DMS153 (cell line): ENCODE measurements at regions not wholly inside any gene's neighbourhood (a gene's known extent, or its start where the extent isn't known, plus 50 kb on each side); places are given as distances from the start of the nearest gene placed in this dataset.
"Not testable (repeated sequence)": the region's sequence is repeated elsewhere in the genome, so short reads cannot be mapped to it uniquely, and the experiment has no call there.

Source experiments
- DNase-seq: peaks from one replicate; lab custom pipeline; 2025; lab: John Stamatoyannopoulos, UW

DNA sequence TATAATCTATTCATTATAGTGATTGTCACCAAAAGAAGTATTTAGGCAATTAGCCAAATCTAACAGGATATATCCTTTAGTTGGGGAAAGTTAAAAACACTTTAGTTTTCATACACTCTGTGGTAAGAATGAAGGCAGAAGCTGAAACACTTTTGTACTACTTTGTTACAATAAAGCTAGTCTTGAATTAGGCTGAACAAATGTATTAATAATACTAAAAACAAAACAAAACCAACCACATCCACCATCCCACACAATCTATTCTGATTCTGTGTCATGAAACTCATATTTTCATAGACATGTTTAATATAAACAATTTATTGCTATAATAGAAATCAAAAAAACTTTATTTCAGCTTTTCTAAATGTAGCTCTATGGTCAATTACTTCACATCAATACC lies 508.8 kb downstream of the ZEB2 start:
- no peak for DNase-seq

DNA sequence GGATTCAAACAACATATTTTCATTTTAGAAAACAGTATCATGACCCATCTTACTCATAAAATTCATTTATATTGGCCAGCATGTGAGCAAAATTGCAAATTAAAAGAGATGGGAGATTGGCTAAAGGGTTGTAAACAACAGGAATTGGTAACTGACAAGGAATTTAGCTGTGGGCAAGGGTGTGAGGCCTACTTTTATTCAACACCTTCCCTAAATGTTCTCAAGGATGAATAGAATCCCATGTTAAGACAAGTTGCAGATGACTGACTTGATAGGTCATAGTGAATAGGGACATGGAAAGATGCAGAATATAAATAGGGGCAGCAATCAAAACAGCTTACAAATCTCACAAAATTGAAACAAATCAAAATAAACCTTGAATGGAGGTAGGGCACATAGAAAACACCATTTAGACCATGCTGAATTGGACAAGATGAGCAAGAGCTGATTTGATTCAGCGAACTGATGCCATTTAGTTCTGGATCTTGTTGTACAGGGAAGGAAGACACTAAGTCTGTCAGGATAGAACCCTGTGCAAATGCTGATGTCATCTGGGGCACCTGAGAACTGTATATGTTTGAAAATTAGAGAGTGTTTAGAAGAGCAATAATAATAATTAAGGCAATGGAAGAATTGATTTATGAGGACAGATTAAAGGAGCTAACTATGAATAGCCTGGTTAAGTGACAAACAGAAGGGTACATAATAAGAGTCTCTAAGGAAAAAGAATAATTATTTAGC lies 509.7 kb downstream of the ZEB2 start:
- no peak for DNase-seq

DNA sequence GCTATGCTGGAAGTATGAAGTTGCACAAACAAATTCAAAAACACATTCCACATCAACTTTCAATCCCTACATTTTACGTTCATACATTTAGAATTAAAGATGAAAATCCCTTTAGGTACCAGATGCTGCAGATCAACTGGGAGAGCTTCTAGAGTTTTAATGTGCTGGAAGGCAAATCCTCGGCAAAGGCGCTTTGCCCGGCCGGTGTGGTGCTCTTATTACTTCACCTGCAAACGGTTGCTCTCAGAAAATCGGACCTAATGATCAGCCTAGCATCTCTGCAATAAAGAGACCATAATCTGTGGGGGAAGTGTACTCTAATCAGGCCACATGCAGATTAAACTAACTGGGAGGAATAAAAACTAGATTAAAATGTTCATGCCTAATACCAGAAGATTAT lies 513.8 kb downstream of the ZEB2 start:
- DNase-seq: no peak

DNA sequence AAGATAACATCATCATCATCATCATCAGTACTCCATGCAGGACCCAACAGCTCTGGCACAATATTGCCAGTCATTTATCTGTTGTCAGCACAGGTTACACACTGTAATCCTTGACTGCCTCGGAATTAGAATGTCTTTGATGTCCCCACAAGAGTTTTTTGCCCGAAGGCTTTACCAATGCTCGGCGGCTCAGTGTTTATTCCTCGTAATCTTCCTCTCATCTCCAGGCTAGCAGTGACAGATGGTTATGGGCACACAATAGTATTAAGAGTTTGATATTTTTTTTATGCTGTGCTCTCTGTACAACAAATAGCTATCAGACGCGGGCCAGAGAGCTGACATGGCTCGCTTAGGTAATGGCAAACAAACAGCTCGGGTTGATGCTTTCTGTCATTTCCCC lies 515.2 kb downstream of the ZEB2 start:
- peak; percentile 8 for DNase-seq

DNA sequence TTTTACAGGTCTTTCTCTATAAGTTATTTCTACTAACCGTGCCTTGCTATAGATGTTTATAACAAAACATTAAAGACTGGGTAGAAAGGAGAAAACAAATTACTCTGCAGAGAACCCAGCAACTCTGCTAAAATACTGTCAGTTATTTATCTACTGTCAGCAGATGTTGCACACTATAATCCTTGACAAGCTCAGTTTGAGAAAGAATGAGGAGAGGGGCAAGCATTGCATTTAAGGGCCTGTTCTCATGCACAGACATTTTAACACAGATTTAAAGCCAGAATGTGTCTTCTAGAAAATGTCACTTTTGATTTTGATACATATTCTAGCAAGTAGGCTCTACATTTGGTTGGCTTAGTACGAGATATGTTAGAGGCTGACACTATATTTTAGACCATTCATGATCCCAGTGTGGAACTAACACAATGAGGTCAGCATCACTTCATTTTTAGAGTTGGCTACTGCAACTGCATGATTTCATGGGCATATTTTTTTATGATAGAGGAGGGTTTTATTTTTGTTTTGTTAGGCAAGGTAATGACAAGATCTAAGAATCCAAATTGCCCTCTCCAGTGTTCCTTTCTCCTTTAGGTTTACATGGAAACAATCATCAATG lies 516.4 kb downstream of the ZEB2 start:
- no peak for DNase-seq

DNA sequence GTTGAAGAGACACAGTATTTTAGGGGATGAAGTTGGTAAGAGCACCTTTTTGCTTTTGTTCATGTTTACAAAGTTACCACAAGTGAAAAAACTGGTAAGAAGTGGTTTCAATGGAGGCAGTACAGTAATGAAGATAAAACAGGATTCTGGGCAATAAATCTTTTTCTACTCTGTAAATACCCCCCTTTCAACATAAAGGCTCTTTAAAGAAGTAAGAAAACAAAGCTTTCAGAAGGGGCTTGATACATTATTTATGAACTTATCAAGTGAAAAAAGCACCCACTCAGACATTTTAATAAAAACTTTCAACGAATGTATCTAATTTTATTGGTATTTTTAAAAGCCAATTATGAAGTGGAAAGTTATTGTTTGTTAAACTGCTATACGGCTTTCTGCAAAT lies 522.9 kb downstream of the ZEB2 start:
- no peak for DNase-seq

DNA sequence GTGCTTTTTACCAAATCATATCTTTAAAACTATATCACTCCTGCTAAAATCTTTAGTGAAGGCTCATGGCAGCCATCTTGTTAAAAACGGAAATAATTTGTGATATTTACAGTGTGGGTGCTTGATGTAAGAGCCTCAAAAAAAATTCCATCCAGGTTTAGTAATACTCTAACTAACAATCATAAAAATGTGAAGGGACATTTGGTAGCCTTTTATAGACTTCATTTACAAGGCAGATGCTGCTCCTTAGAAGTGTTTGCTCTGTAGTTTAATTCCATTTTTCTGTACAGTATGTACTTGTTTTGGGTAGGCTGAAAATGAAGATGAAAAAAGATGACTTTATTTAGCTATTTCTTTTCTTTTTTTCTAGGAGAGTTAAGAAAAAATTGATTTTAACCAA lies 525.0 kb downstream of the ZEB2 start:
- no peak for DNase-seq

DNA sequence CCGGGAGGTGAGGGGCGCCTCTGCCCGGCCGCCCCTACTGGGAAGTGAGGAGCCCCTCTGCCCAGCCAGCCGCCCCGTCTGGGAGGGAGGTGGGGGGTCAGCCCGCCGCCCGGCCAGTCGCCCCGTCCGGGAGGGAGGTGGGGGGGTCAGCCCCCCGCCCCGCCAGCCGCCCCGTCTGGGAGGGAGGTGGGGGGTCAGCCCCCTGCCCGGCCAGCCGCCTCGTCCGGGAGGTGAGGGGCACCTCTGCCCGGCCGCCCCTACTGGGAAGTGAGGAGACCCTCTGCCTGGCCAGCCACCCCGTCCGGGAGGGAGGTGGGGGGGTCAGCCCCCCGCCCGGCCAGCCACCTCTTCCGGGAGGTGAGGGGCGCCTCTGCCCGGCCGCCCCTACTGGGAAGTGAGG lies 528.3 kb downstream of the ZEB2 start:
- DNase-seq: not testable (repeated sequence)

DNA sequence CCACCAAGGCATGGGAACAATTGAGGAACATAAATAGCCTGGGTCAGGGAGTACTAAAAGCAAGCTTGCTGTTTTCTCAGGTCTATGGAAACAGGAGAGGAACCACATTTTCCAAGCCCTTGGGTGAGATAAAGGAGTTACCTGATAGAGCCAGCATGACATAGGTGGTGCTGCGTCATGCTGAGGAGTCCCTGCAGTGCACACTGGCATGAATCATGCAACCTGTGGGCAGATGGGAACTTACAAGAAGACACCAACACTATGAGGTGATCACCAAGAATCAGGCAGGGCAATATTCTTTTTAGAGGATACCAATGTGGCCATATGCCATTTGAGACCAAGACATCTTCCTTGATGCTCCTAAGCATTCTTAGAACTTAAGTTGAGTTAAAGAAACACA lies 531.8 kb downstream of the ZEB2 start:
- no peak for DNase-seq

DNA sequence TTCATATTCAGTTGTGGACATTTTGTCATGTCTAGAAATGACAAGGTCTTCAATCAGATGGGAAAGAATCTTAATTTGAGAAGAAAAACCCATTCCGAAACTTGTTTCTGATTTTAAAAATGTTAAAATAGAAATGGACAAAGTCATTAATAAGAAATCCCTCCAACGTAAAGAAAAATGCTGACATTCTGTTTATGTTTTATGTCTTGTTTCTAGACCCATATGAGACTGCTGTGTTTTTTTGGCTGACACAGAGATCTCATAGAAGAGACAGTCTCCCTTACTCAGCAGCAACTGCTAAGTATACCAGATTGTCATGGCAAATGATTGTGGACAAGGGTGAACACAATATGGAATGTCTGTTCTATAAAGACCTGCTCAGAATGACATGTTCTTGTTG lies 538.5 kb downstream of the ZEB2 start:
- no peak for DNase-seq

DNA sequence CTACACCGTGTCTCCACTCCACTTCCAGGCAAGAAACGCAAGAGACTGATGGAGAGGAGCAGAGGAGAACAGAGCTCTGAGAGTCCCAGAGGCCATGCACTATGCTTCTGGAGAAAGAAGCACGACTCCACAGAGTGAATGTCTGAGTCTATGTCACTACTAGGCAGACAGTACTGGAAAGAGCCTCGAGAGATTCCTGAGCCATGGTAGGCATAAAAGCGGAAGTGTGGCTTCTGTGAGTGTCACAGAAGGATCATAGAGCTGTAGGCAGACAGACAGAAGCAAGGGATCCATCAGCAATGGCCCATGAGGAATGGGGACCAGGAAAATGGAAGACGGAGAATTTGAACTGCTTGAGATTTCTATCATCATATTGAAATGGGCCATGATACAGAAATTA lies 542.6 kb downstream of the ZEB2 start:
- DNase-seq: no peak

DNA sequence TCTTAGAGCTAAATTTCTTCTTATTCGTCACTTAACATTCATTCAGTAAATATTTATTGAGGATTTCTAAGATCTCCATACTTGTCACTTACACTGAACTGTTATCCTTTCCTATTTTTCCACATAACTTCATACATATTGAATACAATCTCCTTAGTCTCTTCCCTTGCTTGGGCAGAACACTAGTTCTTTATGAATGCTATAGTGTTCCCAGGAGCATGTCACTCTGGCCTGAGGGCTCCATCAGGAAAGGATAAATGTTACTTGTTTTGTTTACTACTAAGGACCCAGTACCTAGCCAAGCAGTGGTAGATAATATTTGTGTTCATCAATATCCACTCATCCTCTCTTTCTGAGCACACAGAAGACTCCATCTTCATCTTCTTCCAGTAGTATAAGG lies 544.7 kb downstream of the ZEB2 start:
- no peak for DNase-seq

DNA sequence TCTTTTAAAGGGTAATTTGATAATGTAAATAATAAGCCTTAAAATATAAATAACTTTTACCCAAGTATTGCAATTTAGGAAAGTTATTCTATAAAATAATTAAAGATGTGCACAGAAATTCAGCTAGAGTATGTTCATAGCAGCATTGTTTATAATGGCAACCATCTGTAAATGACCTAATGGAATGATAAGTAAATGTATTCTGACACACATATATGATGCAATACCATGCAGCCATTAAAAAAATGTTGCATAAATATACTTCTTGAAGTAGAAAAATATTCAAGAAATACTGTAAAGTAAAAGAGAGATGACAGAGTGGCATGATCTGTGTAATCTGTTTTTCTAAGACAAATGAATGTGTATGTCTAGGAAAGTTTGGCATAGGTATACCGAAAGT lies 545.7 kb downstream of the ZEB2 start:
- DNase-seq: no peak

DNA sequence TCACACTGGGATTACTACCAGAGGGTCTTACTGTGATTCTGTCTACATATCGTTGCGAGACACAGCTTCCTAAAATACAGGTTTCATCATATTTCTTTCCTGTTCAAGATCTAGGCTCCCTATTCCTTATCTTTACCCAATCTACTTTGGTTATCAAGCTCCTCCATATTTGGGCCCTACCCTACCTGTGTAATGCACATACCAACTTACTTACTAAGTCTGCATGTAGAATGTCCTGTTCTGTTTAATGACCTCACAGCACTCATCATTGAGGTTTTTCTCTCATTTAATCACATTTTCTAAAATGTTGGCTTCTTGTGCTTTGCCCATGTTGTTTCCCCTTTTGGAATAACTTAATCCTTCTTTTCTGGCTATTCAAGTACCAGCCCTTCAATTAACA lies 551.1 kb downstream of the ZEB2 start:
- no peak for DNase-seq

DNA sequence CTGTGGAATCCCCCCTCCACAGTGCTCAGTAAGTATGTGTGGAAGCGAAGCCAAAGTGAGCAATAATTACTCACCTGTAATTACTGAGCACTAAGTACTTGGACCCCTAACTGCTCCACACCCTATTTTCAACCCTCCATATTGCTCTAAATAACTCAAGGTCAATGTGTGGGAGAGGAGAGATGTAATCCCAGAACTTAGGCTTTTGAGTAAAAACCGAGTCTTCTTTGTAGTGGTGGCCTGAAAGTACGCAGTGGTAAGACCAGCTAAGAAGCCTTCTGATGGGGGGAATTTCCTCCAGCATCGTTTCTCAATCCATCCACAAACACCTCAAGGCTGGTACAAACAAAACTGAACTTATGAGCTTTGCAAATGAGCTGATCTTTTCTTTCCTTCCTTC lies 551.6 kb downstream of the ZEB2 start:
- no peak for DNase-seq

DNA sequence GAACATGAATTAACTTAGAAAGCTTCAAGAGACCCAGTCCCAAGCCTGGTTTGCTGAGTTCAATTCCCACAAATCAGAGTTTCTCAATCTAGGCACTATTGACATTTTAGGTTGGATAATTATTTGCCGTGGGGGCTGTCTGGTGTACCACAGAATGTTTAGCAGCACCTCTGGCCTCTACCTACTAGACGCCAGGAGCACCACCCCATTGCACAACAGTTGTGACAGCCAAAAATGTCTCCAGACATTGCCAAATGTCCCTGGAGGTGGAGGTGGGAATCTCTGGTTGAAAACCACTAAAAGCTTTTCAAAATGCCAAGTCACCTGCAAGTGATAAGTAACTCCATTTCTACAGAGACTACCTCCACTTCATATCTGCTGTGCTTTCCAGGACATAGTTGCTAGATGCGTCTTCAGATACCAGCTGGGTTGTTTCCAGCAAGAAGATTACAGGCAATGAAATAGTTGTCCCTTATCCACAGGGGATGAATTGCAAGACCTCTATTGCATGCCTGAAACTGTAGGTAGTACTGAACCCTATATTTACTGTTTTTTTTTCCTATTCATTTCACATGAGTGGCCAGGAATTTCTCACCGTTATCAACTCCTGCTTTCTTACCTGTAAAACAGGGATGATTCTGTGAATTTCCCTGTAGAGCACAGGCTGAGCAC lies 554.3 kb downstream of the ZEB2 start:
- no peak for DNase-seq

DNA sequence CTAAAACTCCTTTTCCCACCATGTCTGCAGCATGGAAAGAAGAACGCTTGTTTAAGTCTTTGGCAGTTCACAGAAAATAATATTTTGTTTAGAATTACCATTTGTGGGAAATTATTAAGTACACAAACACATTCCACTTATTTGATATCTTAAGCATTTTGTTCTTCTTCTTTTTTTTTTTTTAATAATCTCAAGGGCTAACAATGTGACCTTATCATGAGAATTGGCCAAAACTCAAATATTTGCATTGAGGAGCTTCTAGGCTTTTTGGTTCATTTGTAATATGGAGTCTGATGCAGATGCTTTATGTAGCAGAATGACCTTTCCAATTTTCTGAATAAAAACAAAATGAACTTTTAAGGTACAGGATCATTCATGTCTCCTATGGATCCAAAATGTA lies 555.0 kb downstream of the ZEB2 start:
- no peak for DNase-seq

DNA sequence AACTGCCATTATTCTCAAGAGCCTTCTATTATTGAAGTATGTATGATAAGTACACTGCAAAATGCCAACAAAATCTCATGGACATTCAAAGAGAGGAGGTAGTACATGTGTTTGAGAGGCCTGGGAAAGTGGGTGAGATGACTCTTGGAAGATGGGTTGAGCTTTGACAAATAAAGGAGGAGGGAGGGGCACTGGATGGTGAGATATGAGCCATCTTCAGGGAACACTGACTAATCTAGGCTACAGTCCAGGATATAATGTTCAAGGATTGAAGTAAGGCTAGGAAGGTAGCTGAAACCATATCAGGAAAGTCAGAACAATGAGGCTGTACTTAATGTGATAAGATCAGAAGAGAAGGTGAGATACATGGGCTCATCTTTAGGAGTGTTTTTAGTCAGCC lies 559.7 kb downstream of the ZEB2 start:
- no peak for DNase-seq

DNA sequence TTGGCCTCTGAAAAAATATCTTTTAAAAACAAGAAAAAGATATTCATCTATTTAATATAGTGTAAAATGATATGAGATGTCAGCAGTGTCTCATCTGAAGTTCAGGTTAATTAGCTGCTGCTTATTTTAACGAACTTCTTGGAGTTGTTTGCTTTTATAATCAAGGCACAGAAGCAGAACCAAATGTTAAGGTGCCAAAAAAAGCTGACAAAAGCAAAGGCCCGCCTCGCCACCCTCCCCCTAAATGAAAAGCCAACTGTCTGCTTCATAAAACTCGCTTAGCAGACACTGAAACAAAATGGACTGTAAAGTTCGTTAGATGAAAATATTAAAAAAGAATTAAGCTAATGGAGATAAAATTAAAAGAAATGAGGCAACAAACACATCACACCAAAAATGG lies 562.6 kb downstream of the ZEB2 start:
- no peak for DNase-seq

DNA sequence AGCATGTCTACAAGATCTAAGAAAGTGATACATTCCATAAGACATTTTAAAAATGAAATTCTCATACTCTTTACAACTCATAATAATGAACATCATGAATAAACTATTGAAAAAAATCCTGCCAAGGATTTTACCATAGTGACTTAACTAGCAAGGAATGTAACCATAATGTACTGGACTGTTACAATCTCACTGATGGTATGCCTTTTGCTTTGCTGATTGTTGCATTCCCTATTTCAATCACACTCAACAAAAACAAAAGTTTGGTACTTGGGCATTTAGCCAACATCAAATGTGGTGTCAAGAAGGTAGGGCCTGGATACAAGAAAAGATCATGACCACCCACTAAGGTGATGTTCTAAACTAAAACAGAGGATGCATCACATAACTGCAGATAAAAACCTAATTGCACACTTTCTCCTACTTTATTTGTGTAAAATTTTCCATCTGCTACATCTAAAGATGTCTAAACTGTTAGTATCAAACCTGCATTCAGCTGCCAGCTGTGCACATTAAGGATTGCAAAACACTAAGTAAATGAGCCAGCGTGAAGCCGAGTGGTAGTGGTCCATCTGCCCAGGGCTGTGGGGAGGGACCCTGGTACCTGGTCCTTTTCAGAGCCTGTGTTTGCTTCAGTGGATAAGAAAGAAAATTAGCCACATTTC lies 564.4 kb downstream of the ZEB2 start:
- no peak for DNase-seq

DNA sequence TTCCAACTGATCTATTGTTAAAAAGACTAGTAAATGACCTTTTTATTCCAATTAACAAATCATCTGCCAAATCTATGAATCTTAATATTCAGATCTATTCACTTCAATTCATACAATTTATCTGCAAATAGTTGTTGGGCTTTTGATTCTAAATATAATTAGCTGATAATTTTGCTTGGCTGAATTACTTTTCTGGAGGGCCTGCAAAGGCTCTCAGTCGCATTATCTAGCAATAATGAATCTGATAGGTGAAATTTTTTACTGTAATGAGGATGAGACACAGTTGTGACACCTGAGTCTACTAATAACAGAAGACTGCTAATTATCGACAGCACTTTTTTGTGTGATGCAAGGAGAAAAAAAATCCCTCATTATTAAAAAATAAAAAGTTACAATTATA lies 565.1 kb downstream of the ZEB2 start:
- DNase-seq: no peak

DNA sequence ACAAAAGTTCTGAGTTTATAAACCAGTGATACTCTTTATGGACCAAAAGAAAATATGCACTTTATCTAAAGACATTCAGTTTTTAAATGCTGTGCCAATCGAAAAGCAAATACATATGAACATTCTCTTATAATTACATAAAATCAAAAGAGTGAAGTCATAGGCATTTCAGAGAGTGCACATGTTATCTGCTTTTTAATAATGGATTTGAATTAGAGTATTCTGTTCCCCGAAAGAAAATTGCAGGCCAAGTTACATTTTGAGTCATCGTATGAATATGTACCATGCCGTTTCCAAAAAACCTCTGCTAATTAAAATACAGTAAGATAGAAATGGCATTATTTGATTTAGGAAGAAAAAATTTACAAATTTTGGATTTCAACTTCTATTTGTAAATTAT lies 565.7 kb downstream of the ZEB2 start:
- no peak for DNase-seq

DNA sequence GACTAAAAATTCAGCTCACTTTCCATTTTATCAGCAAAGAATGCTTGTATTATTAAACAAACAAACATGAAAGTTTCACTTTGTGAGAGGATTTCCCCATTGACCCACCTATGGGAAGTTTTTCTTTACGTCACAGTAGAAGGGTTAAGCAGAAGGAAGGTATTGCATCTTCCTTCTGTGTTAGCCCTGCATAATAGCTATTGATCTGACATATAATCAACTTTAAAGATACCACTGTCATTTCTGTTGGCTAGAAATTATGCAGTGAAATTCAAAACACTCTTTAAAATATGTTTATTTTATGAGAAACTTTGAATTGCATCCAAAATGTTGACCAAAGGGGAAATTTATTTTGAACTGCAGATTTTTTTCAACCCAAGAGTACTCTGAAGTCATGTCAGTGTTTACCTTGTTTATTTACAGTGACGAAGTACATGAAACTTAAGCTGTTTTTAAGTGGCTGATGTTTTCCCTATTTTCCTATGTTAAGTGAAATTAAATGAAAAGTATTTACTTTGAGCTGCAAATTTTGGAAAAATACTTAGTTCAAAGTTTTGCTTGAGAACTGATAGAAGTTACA lies 566.4 kb downstream of the ZEB2 start:
- DNase-seq: no peak
